ENCODE measurements at regions not wholly inside any gene's neighbourhood (a gene's known extent, or its start where the extent isn't known, plus 50 kb on each side); places are given as distances from the start of the nearest gene placed in this dataset.
"Not testable (repeated sequence)": the region's sequence is repeated elsewhere in the genome, so short reads cannot be mapped to it uniquely, and the experiment has no call there.

- H3K9me3 ChIP-seq (ENCODE audit: control insufficient read depth in 4 of 4, insufficient read depth in 3 of 4, low read length in 3 of 4): no peaks in the 10 kb centered on the region
- H3K4me1 ChIP-seq (ENCODE audit: control insufficient read depth in 5 of 5, insufficient read depth in 5 of 5, low read length in 5 of 5): no peaks in the 10 kb centered on the region
- no peaks in the 10 kb centered on the region for H3K36me3 ChIP-seq (ENCODE audit: control insufficient read depth in 4 of 4, insufficient read depth in 4 of 4, low read length in 4 of 4)
- no peak overlapping the region for H3K4me3 ChIP-seq
- H3K27ac ChIP-seq (ENCODE audit: low read depth in 1 of 2, low read length in 1 of 2): no peak overlapping the region
- H3K9ac ChIP-seq (ENCODE audit: insufficient read depth in 1 of 2, low read length in 2 of 2): no peak overlapping the region
- no peak for TF ChIP-seq CTCF (IDR thresholded peaks at IDR 0.05; ENCODE audit: control extremely low read depth, extremely low read depth)
- no peak for ATAC-seq (ENCODE audit: insufficient read depth, low FRiP score)
- H3K27me3 ChIP-seq (ENCODE audit: control insufficient read depth in 3 of 3, insufficient read depth in 3 of 3, low read length in 2 of 3): no peaks in the 10 kb centered on the region
- DNase-seq: no peak
- 68 to 75% methylated on average over 5 of the region's 5 CpGs for whole genome bisulfite sequencing, 2 donors
Observed at GRCh38 chr7:96921231-96921630, 84.1 kb upstream of the DLX6 start.

GRCh38 chr7:96921771-96922170, 83.6 kb upstream of the DLX6 start:
- DNase-seq: no peak
- H3K9ac ChIP-seq (ENCODE audit: insufficient read depth in 1 of 2, low read length in 2 of 2): no peak overlapping the region
- 64 to 86% methylated on average over 3 of the region's 3 CpGs for whole genome bisulfite sequencing, 2 donors
- TF ChIP-seq CTCF (IDR thresholded peaks at IDR 0.05; ENCODE audit: control extremely low read depth, extremely low read depth): no peak
- H3K4me3 ChIP-seq: no peak overlapping the region
- H3K27me3 ChIP-seq (ENCODE audit: control insufficient read depth in 3 of 3, insufficient read depth in 3 of 3, low read length in 2 of 3): no peaks in the 10 kb centered on the region
- no peaks in the 10 kb centered on the region for H3K36me3 ChIP-seq (ENCODE audit: control insufficient read depth in 4 of 4, insufficient read depth in 4 of 4, low read length in 4 of 4)
- no peaks in the 10 kb centered on the region for H3K9me3 ChIP-seq (ENCODE audit: control insufficient read depth in 4 of 4, insufficient read depth in 3 of 4, low read length in 3 of 4)
- no peak overlapping the region for H3K27ac ChIP-seq (ENCODE audit: low read depth in 1 of 2, low read length in 1 of 2)
- no peak for ATAC-seq (ENCODE audit: insufficient read depth, low FRiP score)
- H3K4me1 ChIP-seq (ENCODE audit: control insufficient read depth in 5 of 5, insufficient read depth in 5 of 5, low read length in 5 of 5): no peaks in the 10 kb centered on the region

GRCh38 chr7:96923345-96923744, 82.0 kb upstream of the DLX6 start:
- not testable (repeated sequence) for H3K27ac ChIP-seq (ENCODE audit: low read depth in 1 of 2, low read length in 1 of 2); H3K4me1 ChIP-seq (ENCODE audit: control insufficient read depth in 5 of 5, insufficient read depth in 5 of 5, low read length in 5 of 5); DNase-seq; H3K27me3 ChIP-seq (ENCODE audit: control insufficient read depth in 3 of 3, insufficient read depth in 3 of 3, low read length in 2 of 3); H3K4me3 ChIP-seq; H3K9ac ChIP-seq (ENCODE audit: insufficient read depth in 1 of 2, low read length in 2 of 2); H3K36me3 ChIP-seq (ENCODE audit: control insufficient read depth in 4 of 4, insufficient read depth in 4 of 4, low read length in 4 of 4); ATAC-seq (ENCODE audit: insufficient read depth, low FRiP score); H3K9me3 ChIP-seq (ENCODE audit: control insufficient read depth in 4 of 4, insufficient read depth in 3 of 4, low read length in 3 of 4)

GRCh38 chr7:96927131-96927530, 78.2 kb upstream of the DLX6 start:
- Histone ChIP-seq H3K9ac (ENCODE audit: insufficient read depth in 1 of 2, low read length in 2 of 2) (no peak overlapping the region), H3K9me3 (ENCODE audit: control insufficient read depth in 4 of 4, insufficient read depth in 3 of 4, low read length in 3 of 4) (no peaks in the 10 kb centered on the region), H3K27me3 (ENCODE audit: control insufficient read depth in 3 of 3, insufficient read depth in 3 of 3, low read length in 2 of 3) (no peaks in the 10 kb centered on the region), H3K36me3 (ENCODE audit: control insufficient read depth in 4 of 4, insufficient read depth in 4 of 4, low read length in 4 of 4) (no peaks in the 10 kb centered on the region), H3K4me1 (ENCODE audit: control insufficient read depth in 5 of 5, insufficient read depth in 5 of 5, low read length in 5 of 5) (no peaks in the 10 kb centered on the region), H3K27ac (ENCODE audit: low read depth in 1 of 2, low read length in 1 of 2) (no peak overlapping the region), H3K4me3 (no peak overlapping the region)
- ATAC-seq (ENCODE audit: insufficient read depth, low FRiP score): no peak
- DNase-seq: no peak
- TF ChIP-seq CTCF (IDR thresholded peaks at IDR 0.05; ENCODE audit: control extremely low read depth, extremely low read depth): no peak
- 91 to 96% methylated on average over 5 of the region's 5 CpGs for WGBS, 2 donors

Data from lung (tissue), 11 donors.